ENCODE measurements at regions not wholly inside any gene's neighbourhood (a gene's known extent, or its start where the extent isn't known, plus 50 kb on each side); places are given as distances from the start of the nearest gene placed in this dataset.

DNA sequence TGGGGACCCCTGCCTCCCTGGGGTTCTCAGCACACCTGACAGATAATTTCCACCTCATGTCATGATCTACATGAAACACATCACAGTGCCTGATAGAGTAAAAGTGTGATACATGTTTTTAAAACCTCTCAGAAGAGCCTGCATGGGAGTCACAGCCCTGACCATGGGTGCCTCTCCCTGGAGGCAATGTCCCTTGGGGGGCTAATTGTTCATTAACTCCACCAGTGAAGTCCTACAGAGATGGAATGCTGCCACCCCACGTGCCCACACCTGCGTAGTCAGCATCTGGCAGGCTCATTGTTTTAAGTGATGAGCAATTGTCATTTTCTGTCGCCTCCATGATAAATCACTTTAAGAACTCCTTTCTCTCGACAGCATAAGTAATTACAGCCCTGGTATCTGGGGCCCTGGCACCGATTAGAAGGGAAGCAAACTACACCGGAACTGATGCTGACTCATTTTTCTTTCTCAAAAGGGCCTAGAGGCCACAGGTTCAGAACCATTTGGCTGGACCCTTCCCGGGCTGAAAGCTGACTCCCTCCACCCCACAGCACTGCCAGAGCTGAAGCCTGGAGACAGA, 109.6 kb upstream of the GJB5 start:
- H3K27ac ChIP-seq = no peak overlapping the region
- TF ChIP-seq ZFX (IDR thresholded peaks at IDR 0.05; ENCODE audit: borderline replicate concordance) = no peak
- TF ChIP-seq, protein P1, sequence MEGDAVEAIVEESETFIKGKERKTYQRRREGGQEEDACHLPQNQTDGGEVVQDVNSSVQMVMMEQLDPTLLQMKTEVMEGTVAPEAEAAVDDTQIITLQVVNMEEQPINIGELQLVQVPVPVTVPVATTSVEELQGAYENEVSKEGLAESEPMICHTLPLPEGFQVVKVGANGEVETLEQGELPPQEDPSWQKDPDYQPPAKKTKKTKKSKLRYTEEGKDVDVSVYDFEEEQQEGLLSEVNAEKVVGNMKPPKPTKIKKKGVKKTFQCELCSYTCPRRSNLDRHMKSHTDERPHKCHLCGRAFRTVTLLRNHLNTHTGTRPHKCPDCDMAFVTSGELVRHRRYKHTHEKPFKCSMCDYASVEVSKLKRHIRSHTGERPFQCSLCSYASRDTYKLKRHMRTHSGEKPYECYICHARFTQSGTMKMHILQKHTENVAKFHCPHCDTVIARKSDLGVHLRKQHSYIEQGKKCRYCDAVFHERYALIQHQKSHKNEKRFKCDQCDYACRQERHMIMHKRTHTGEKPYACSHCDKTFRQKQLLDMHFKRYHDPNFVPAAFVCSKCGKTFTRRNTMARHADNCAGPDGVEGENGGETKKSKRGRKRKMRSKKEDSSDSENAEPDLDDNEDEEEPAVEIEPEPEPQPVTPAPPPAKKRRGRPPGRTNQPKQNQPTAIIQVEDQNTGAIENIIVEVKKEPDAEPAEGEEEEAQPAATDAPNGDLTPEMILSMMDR (IDR thresholded peaks at IDR 0.05) = no peak

- TF ChIP-seq, protein P1 (IDR thresholded peaks at IDR 0.05) = no peak
- TF ChIP-seq ZFX (IDR thresholded peaks at IDR 0.05; ENCODE audit: borderline replicate concordance) = no peak
- H3K27ac ChIP-seq = no peak overlapping the region
Observed at GRCh38 chr1:34645919-34646318, 108.9 kb upstream of the GJB5 start.

- TF ChIP-seq ZFX (IDR thresholded peaks at IDR 0.05; ENCODE audit: borderline replicate concordance) = no peak
- TF ChIP-seq, protein P1 (IDR thresholded peaks at IDR 0.05) = no peak
- H3K27ac ChIP-seq = no peak overlapping the region
Observed at GRCh38 chr1:34648501-34648900, 106.3 kb upstream of the GJB5 start.

DNA sequence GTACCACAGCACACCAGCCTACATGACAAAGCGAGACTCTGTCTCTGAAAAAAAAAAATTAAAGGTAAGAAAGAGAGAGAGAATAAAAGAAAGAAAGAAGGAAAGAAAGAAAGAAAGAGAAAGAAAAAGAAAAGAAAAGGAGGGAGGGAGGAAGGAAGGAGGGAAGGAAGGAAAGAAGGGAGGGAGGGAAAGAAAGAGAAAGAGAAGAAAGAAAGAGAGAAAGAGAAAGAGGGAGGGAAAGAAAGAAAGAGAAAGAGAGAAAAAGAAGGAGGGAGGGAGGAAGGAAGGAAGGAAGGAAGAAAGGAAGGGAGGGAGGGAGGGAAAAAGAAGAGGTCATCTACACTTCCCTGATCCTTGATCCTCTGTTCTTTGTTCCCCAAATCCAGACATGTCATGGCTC, 104.8 kb upstream of the GJB5 start:
- TF ChIP-seq, protein P1 (IDR thresholded peaks at IDR 0.05) = no peak
- TF ChIP-seq ZFX (IDR thresholded peaks at IDR 0.05; ENCODE audit: borderline replicate concordance) = no peak

GRCh38 chr1:34650800-34651199, 104.0 kb upstream of the GJB5 start:
- no peak overlapping the region for H3K27ac ChIP-seq
- no peak for TF ChIP-seq ZFX (IDR thresholded peaks at IDR 0.05; ENCODE audit: borderline replicate concordance)
- TF ChIP-seq, protein P1 (IDR thresholded peaks at IDR 0.05) = no peak

More for the DNA sequence above, 104.8 kb upstream of the GJB5 start:
- H3K27ac ChIP-seq = no peak overlapping the region

- no peak overlapping the region for H3K27ac ChIP-seq
- TF ChIP-seq, protein P1 (IDR thresholded peaks at IDR 0.05) = no peak
- no peak for TF ChIP-seq ZFX (IDR thresholded peaks at IDR 0.05; ENCODE audit: borderline replicate concordance)
Observed at GRCh38 chr1:34653110-34653509, 101.7 kb upstream of the GJB5 start.

DNA sequence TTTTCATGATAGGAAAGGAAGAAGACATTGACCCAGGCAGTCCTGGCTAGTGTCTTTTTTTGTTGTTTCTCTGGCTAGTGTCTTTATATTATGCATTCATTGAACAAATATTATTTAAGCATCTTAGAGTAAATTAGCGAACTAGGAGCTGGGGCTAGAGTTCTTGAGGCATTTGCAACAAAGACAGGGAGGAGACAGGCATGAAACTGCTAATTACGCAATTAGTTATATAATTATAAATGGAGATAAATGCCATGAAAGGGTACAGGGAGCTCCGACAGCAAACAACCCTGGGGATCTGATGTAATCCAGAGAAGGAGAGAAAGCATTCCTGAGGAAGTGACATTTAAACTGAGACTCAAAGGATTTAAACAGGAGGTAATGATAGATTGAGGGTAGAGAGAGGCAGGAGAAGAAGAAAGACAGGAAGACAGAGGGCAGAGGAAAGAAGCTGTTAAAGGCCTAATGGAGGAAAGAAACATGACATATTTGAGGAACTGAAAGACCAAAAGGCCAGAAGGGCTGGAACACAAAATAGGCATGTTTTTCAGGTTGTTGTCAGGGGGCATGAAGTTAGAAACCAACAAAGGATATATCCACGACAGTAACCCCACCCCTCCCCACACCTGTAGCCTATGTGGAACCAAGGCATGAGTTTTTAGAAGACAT, 99.5 kb upstream of the GJB5 start:
- TF ChIP-seq ZFX (IDR thresholded peaks at IDR 0.05; ENCODE audit: borderline replicate concordance) = no peak
- TF ChIP-seq, protein P1 (IDR thresholded peaks at IDR 0.05) = no peak
- H3K27ac ChIP-seq = no peak overlapping the region
